Transverse colon (tissue), 4 donors: ENCODE measurements at regions not wholly inside any gene's neighbourhood (a gene's known extent, or its start where the extent isn't known, plus 50 kb on each side); places are given as distances from the start of the nearest gene placed in this dataset.

Source experiments
- DNase-seq: peaks from one replicate; pipeline ENCODE4 v3.0.0-alpha.2; 2019
- H3K27ac ChIP-seq, 4 donors: fragments of 200-600 bp; sonication (generic); 2 replicates each; pipeline ENCODE4 v1.5.1; 2016 to 2018; ENCODE audit warnings: inconsistent platforms in 4 of 4
- H3K27me3 ChIP-seq: fragments of 200-600 bp; sonication (generic); 2 replicates; pipeline ENCODE4 v1.5.1; 2017; ENCODE audit warnings: inconsistent platforms
- H3K36me3 ChIP-seq, 4 donors: fragments of 200-600 bp; sonication (generic); 2 replicates each; pipeline ENCODE4 v1.5.1; 2017 to 2019; ENCODE audit warnings: inconsistent platforms in 4 of 4
- H3K4me1 ChIP-seq, 4 donors: fragments of 200-600 bp; sonication (generic); 2 replicates each; pipeline ENCODE4 v1.5.1; 2017 to 2020; ENCODE audit warnings: inconsistent platforms in 4 of 4
- H3K4me3 ChIP-seq, 4 donors: fragments of 200-600 bp; sonication (generic); 1 replicate in 1 of 4; 2 replicates in 3 of 4; pipeline versions ENCODE4 v1.5.1 to v1.6.1; 2017 to 2019; ENCODE audit warnings: inconsistent platforms in 4 of 4
- H3K9me3 ChIP-seq, 2 donors: fragments of 200-600 bp; sonication (generic); 2 replicates each; pipeline ENCODE4 v1.5.1; 2017 to 2019; ENCODE audit warnings: inconsistent platforms in 2 of 2
- EP300 ChIP-seq: sonication (generic); formaldehyde crosslinking; IDR thresholded peaks from one replicate; pipeline ENCODE4 v1.6.1; 2017; ENCODE audit warnings: antibody characterized with exemption, low read depth
- POLR2A ChIP-seq: fragments of 450-650 bp; IDR thresholded peaks from one replicate; pipeline ENCODE4 v1.6.1; 2016; ENCODE audit warnings: antibody characterized with exemption, mild to moderate bottlenecking, moderate library complexity
- POLR2AphosphoS5 ChIP-seq, 3 donors: sonication (generic); formaldehyde crosslinking; IDR thresholded peaks; one replicate each; pipeline ENCODE4 v1.6.1; 2016; ENCODE audit warnings: antibody characterized with exemption in 3 of 3
- WGBS, 2 donors: methylation state at CpG; one replicate each; pipeline ENCODE4 v1.1.5; 2018; ENCODE audit warnings: low coverage in 1 of 2; 5-methylcytosine and 5-hydroxymethylcytosine counted together
- in situ Hi-C, 4 donors: fragments of 200-750 bp; cut with MboI; loops; one replicate each; pipeline versions ENCODE4 v1.15.0 to v1.15.1; 2017; ENCODE audit warnings: low sequenced_read_pairs in 3 of 4, low pct_ligation_motif_present in 1 of 4, low pct_unique_long_range_greater_than_20kb in 1 of 4
- intact Hi-C: fragments of 100-400 bp; cut with DNase I; formaldehyde crosslinking; loops from one replicate; pipeline ENCODE4 v1.15.1; 2023; ENCODE audit warnings: low total_unique reads
- TF ChIP-seq, protein P1 (sequence below), 5 experiments: fragments of 200-600 bp in 3 of 5; fragments of 450-650 bp in 2 of 5; sonication (generic) in 3 of 5; IDR thresholded peaks; 1 replicate in 2 of 5; 2 replicates in 3 of 5; pipeline ENCODE4 v1.5.1; 2016 to 2017; ENCODE audit warnings: antibody characterized with exemption in 5 of 5, inconsistent platforms in 3 of 5, mild to moderate bottlenecking in 2 of 5, moderate library complexity in 1 of 5

DNA sequence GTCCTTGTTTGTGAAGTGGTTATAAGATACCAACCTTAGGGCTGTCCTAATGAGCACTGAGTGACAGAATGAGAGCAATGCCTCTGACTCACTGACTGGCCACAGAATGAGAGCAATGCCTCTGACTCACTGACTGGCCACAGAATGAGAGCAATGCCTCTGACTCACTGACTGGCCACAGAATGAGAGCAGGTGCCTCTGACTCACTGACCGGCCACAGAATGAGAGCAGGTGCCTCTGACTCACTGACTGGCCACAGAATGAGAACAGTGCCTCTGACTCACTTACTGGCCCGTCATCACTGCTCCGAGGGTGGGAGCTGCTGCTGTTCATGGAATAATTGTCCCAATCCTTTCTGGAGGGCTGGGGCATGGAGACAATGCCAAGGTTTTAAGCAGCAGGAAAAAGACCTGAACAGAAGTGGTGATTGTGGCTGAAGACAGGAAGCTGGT lies 265.2 kb upstream of the PPP2R2D start:
- WGBS, 2 donors: 52 to 54% methylated on average over 2 to 3 of the region's 3 CpGs
- H3K9me3 ChIP-seq: peaks cover 0 to 12% of the 10 kb centered on the region in 2 donors
- no peak for DNase-seq
- no peaks in the 10 kb centered on the region for H3K36me3 ChIP-seq
- TF ChIP-seq, protein P1, sequence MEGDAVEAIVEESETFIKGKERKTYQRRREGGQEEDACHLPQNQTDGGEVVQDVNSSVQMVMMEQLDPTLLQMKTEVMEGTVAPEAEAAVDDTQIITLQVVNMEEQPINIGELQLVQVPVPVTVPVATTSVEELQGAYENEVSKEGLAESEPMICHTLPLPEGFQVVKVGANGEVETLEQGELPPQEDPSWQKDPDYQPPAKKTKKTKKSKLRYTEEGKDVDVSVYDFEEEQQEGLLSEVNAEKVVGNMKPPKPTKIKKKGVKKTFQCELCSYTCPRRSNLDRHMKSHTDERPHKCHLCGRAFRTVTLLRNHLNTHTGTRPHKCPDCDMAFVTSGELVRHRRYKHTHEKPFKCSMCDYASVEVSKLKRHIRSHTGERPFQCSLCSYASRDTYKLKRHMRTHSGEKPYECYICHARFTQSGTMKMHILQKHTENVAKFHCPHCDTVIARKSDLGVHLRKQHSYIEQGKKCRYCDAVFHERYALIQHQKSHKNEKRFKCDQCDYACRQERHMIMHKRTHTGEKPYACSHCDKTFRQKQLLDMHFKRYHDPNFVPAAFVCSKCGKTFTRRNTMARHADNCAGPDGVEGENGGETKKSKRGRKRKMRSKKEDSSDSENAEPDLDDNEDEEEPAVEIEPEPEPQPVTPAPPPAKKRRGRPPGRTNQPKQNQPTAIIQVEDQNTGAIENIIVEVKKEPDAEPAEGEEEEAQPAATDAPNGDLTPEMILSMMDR (IDR thresholded peaks at IDR 0.05): no peak
- TF ChIP-seq POLR2A (no peak), POLR2AphosphoS5 (IDR thresholded peaks at IDR 0.05) (no peak), EP300 (no peak)
- no peak overlapping the region for H3K27ac ChIP-seq
- no peaks in the 10 kb centered on the region for H3K27me3 ChIP-seq
- intact Hi-C loops: no loop called here
- H3K4me3 ChIP-seq: no peak overlapping the region
- in situ Hi-C loops: no loop called here
- H3K4me1 ChIP-seq: no peaks in the 10 kb centered on the region

DNA sequence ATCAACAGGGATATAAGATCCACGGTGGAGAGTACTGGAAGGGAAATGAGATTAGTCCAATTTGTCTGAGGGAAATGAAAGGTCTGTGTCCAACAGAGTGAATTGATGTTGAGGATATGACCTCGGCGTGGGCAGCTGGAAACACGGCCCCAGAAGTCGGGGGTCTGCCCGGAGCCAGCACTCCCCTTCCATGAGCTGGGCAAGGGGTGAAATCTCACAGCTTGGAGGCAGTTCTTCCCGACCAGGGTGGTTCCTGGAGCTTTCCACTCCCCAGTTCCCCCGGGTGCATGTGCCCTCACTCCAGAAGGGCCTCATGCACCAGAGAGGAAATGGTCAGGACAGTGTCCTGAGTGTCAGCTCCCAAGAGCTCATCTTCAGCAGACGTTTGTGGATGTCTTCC lies 264.7 kb upstream of the PPP2R2D start:
- H3K27ac ChIP-seq: no peak overlapping the region
- no peaks in the 10 kb centered on the region for H3K27me3 ChIP-seq
- no peak overlapping the region for H3K4me3 ChIP-seq
- TF ChIP-seq POLR2A: no peak
- TF ChIP-seq, protein P1 (IDR thresholded peaks at IDR 0.05): no peak
- TF ChIP-seq POLR2AphosphoS5 (IDR thresholded peaks at IDR 0.05): no peak
- peaks cover 0 to 12% of the 10 kb centered on the region in 2 donors for H3K9me3 ChIP-seq
- intact Hi-C loops (no loop called here), in situ Hi-C loops (no loop called here)
- no peaks in the 10 kb centered on the region for H3K4me1 ChIP-seq
- WGBS, 2 donors: 73 to 90% methylated on average over 2 to 9 of the region's 9 CpGs
- no peaks in the 10 kb centered on the region for H3K36me3 ChIP-seq
- no peak for DNase-seq

DNA sequence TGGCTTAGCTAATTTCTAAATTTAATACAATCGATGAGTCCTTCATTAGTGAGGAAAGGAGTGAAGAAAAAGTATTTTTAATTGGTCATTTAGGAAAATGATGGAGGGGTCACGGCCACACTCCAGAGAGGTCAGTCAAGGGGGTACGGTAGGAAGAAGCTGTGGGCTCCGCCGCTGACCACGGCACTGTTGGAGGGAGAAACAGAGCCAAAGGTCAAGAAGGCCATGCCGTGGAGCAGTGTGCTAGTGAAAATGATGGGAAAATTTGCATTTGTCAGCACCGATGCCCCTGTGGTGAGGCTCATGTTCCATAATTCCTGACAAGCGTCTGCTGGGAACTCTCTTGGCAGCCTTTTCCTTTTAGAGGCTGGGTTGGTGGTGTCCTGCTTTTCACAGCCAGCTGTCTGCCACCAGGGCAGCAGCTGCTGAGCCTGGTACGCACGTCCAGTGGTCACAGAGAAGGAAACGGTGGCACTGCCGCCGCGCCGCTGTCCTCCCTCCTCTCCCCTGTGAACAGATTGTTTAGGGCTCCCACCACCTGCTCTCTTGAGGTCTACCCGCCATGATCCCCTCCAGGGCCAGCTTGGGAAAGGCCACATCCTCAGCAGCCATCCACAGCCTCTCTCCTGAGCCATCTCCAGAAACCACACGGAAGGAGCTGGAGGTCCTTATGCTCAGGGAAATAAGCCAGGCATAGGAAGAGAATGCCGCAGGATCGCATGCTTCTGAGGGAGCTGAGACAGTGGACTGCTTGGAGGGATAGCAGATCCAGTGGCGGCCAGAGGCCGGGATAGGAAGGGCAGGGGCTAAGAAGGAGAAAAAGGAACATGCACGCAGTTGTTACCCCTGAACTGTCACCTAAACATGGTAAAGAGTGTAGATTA lies 263.7 kb upstream of the PPP2R2D start:
- TF ChIP-seq POLR2A (no peak), POLR2AphosphoS5 (IDR thresholded peaks at IDR 0.05) (no peak), EP300 (no peak)
- TF ChIP-seq, protein P1 (IDR thresholded peaks at IDR 0.05): no peak
- DNase-seq: no peak
- in situ Hi-C loops (no loop called here), intact Hi-C loops (no loop called here)
- H3K9me3 ChIP-seq: peaks cover 0 to 12% of the 10 kb centered on the region in 2 donors
- no peaks in the 10 kb centered on the region for H3K27me3 ChIP-seq
- H3K4me1 ChIP-seq: no peaks in the 10 kb centered on the region
- H3K36me3 ChIP-seq: no peaks in the 10 kb centered on the region
- H3K4me3 ChIP-seq: no peak overlapping the region
- no peak overlapping the region for H3K27ac ChIP-seq
- 78 to 87% methylated on average over 9 to 23 of the region's 23 CpGs for WGBS, 2 donors

GRCh38 chr10:131638049-131638879 lies 262.5 kb upstream of the PPP2R2D start:
- no peak overlapping the region for H3K27ac ChIP-seq
- in situ Hi-C loops (no loop called here), intact Hi-C loops (no loop called here)
- no peak overlapping the region for H3K4me3 ChIP-seq
- no peak for TF ChIP-seq EP300
- TF ChIP-seq, protein P1 (IDR thresholded peaks at IDR 0.05): no peak
- TF ChIP-seq POLR2AphosphoS5 (IDR thresholded peaks at IDR 0.05): no peak
- no peak for TF ChIP-seq POLR2A
- H3K27me3 ChIP-seq: no peaks in the 10 kb centered on the region
- H3K9me3 ChIP-seq: peaks cover 0 to 12% of the 10 kb centered on the region in 2 donors
- no peaks in the 10 kb centered on the region for H3K36me3 ChIP-seq
- WGBS, 2 donors: 83% methylated on average over 13 of the region's 14 CpGs; no CpG with 5 or more reads in 1 of the 2 donors
- H3K4me1 ChIP-seq: no peaks in the 10 kb centered on the region
- DNase-seq: no peak
